AG09319 (cell line): ENCODE measurements at regions not wholly inside any gene's neighbourhood (a gene's known extent, or its start where the extent isn't known, plus 50 kb on each side); places are given as distances from the start of the nearest gene placed in this dataset.

Source experiments
- DNase-seq: peaks from one replicate; pipeline ENCODE4 v3.0.0-alpha.2; 2010; ENCODE audit warnings: low read depth; ENCODE audit errors: extremely low read depth
- TF ChIP-seq, protein P1 (sequence below): IDR thresholded peaks from 2 replicates; pipeline ENCODE4 v1.5.1; 2011; ENCODE audit warnings: low read depth, mild to moderate bottlenecking, inconsistent platforms, low read length, moderate library complexity

DNA sequence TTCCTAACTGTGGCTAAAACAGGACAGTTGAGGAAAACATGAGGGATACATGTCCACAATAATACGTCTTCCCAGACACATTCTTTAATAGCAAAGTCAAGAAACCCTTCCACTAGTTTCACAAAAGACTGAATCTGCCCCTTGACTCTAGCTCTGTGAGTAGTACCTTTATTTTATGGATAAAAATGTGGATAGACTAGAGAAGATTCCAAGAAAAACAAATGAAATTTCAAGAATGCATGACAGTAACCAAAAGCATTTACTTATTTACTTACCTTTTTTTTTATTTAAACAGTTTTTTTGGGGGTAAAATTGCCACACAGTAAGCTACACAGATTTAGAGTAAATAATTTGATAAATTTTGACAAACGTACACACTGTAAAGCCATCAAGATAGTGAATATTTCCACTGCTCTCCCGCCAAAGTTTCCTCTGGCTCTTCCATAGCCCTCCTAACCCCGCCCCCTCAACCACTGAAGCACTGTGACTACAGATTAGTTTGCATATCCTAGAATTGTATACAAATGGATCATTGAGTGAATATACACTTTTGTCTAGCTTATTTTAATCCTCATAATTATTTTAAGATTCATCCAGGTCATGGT is 420.4 kb upstream of the ZMIZ1 start:
- DNase-seq, result no peak
- TF ChIP-seq, protein P1, sequence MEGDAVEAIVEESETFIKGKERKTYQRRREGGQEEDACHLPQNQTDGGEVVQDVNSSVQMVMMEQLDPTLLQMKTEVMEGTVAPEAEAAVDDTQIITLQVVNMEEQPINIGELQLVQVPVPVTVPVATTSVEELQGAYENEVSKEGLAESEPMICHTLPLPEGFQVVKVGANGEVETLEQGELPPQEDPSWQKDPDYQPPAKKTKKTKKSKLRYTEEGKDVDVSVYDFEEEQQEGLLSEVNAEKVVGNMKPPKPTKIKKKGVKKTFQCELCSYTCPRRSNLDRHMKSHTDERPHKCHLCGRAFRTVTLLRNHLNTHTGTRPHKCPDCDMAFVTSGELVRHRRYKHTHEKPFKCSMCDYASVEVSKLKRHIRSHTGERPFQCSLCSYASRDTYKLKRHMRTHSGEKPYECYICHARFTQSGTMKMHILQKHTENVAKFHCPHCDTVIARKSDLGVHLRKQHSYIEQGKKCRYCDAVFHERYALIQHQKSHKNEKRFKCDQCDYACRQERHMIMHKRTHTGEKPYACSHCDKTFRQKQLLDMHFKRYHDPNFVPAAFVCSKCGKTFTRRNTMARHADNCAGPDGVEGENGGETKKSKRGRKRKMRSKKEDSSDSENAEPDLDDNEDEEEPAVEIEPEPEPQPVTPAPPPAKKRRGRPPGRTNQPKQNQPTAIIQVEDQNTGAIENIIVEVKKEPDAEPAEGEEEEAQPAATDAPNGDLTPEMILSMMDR, result no peak

DNA sequence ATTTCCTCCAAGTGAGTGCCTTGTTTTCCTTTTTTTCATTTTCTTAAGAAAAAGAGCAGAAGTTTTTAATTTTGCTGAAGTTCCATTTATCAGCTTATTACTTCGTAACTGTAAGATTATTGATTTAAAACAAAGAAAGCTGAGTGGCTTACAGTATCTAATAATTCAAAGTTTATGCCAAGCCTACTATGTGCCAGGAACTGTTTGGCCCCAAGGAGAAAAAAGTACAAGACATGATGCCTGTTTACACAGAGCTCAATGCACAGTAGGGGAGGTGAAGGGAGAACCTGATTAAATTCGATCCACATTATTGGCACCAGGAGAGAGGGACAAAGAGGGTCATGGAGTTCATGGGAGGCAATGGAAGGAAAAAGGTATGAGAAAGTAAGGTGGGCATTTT is 419.3 kb upstream of the ZMIZ1 start:
- no peak for DNase-seq
- TF ChIP-seq, protein P1, result no peak

DNA sequence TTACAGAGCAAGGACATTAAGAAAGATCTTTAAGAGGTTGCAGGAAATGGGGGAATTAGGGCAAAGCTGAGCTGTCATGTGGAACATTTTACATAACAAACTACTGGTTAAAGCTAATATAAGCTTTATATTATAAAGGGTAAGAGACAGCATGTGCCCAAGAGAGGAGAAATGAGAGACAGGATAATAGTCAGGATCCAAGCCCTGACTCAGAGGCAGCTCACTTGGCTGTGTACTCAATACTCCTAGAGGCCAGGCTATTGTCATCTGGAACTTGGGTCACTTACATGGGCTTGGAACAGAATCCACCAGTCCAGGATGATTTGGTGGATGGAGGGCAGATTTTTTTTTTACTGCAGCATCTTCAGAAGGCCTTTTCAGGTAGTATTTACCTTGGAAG is 418.6 kb upstream of the ZMIZ1 start:
- TF ChIP-seq, protein P1, result no peak
- DNase-seq, result no peak

DNA sequence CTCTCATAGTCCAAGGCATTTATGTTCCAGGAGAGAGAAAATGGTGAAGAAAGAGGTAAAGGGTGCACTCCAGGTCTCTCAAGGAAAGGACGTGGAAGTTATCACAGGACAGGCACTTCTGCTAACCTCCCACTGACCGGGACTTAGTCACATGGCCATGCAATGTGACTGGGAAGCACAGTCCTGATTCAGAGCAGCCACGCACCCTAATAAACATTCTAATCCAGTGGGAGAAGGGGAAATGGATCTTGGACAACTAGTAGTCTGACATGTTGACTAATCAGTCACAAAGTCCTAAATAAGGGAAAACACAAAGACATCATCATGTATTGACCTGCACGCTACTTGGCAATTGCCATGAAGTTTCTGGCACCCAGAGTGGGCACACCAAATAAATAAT is 417.5 kb upstream of the ZMIZ1 start:
- no peak for DNase-seq
- TF ChIP-seq, protein P1, result no peak

DNA sequence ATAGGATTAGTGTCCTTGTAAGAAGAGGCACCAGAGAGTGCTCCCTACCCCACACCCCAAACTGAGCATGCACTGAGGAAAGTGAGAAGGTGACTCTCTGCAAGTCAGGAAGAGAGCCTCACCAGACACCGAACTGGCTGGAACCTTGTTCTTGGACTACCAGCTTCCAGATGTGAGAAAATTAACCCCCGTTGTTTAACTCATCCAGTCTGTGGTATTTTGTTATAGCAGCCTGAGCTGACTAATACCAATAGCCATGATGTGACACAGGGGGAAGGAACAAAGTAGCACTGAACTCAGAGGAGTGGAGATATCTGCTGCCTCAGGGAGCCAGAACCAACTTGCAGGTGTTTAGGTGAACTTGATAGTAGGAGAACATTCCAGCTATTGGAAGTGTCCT is 415.2 kb upstream of the ZMIZ1 start:
- DNase-seq, result no peak
- TF ChIP-seq, protein P1, result no peak

DNA sequence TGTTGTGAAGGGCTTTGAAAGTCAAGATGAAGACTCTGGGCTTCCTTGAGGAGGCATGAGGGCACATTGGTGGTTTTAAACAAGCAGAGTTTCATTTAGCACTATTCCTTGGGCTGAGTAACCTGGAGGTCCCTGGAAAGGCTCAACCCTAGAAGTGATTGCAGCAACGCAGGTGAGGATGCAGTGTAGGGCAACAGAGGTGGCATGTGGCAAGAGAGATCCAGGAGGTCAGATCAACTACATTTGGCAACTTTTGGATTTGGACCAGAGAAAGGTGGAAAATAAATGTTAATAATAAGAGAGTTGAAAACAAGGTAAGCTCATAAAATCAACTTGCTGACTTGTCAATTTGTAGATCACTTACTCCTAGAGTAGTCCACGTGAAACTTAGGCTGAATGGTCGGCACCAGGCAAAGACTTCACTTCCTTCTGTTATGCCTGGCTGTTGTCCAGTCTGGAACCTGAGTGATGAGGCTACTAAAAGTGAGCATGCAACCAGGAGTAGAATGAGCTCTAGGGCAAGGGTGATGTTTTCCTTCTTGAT is 414.6 kb upstream of the ZMIZ1 start:
- no peak for DNase-seq
- TF ChIP-seq, protein P1, result no peak

DNA sequence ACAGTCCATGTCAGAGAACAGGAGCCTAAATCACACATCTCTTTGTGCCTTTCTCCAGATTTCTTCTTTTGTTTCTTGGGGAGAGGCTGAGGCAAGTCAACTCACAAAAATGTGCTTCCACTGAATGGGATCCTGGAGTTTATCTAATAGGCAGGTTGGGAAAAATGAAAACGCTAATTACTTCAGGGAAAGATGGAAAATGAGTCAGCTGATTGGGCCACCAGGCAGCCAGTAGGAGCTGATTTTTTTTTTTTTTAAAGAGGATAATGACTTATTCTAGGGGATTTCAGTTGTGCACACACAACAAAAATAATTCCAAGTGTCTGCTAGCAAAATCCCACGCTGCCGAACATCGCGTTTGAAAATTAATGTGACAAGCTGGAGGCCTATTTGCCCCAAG is 412.8 kb upstream of the ZMIZ1 start:
- TF ChIP-seq, protein P1, result no peak
- DNase-seq, result no peak
